NCI-H2196 treated with DMSO at 0.1 percent for 48 hours (cell line): ENCODE measurements at regions not wholly inside any gene's neighbourhood (a gene's known extent, or its start where the extent isn't known, plus 50 kb on each side); places are given as distances from the start of the nearest gene placed in this dataset.
"Not testable (repeated sequence)": the region's sequence is repeated elsewhere in the genome, so short reads cannot be mapped to it uniquely, and the experiment has no call there.

Experiments used
- DNase-seq: peaks from one replicate; lab custom pipeline; 2025; ENCODE audit not compliant: unreplicated experiment; lab: John Stamatoyannopoulos, UW

- no peak for DNase-seq
Observed at GRCh38 chrX:39427492-39427891, 626.2 kb downstream of the MID1IP1 start.

- no peak for DNase-seq
Observed at GRCh38 chrX:39427906-39428305, 626.6 kb downstream of the MID1IP1 start.

- no peak for DNase-seq
Observed at GRCh38 chrX:39430551-39430950, 629.3 kb downstream of the MID1IP1 start.

- DNase-seq = no peak
Observed at GRCh38 chrX:39431893-39432292, 630.6 kb downstream of the MID1IP1 start.

- DNase-seq = not testable (repeated sequence)
Observed at GRCh38 chrX:39434671-39435070, 633.4 kb downstream of the MID1IP1 start.

- not testable (repeated sequence) for DNase-seq
Observed at GRCh38 chrX:39436538-39436937, 635.3 kb downstream of the MID1IP1 start.

GRCh38 chrX:39437670-39438441 is 636.6 kb downstream of the MID1IP1 start:
- DNase-seq = no peak

GRCh38 chrX:39438603-39439602 is 637.6 kb downstream of the MID1IP1 start:
- no peak for DNase-seq

GRCh38 chrX:39439906-39440798 is 638.9 kb downstream of the MID1IP1 start:
- no peak for DNase-seq

- no peak for DNase-seq
Observed at GRCh38 chrX:39440799-39441284, 639.6 kb downstream of the MID1IP1 start.

GRCh38 chrX:39442332-39442731 is 641.1 kb downstream of the MID1IP1 start:
- DNase-seq = no peak

GRCh38 chrX:39443240-39443639 is 642.0 kb downstream of the MID1IP1 start:
- no peak for DNase-seq

GRCh38 chrX:39445336-39445735 is 644.1 kb downstream of the MID1IP1 start:
- DNase-seq = no peak

- DNase-seq = no peak
Observed at GRCh38 chrX:39449352-39449751, 648.1 kb downstream of the MID1IP1 start.

GRCh38 chrX:39450234-39450977 is 647.4 kb downstream of the BCOR start:
- no peak for DNase-seq

GRCh38 chrX:39451046-39451445 is 646.7 kb downstream of the BCOR start:
- no peak for DNase-seq

GRCh38 chrX:39452401-39452800 is 645.4 kb downstream of the BCOR start:
- DNase-seq = no peak

GRCh38 chrX:39453889-39454621 is 643.7 kb downstream of the BCOR start:
- no peak for DNase-seq

- no peak for DNase-seq
Observed at GRCh38 chrX:39456894-39457604, 640.7 kb downstream of the BCOR start.
